GM12878 (cell line): ENCODE measurements at regions not wholly inside any gene's neighbourhood (a gene's known extent, or its start where the extent isn't known, plus 50 kb on each side); places are given as distances from the start of the nearest gene placed in this dataset.
"Not testable (repeated sequence)": the region's sequence is repeated elsewhere in the genome, so short reads cannot be mapped to it uniquely, and the experiment has no call there.

Source experiments
- ATAC-seq: fragments of 200-7000 bp; cut with Tn5 transposase; 3 replicates; pipeline ENCODE4 v1.9.1; 2020; ENCODE audit warnings: mild to moderate bottlenecking, moderate library complexity
- BruUV-seq: library from RNA; stranded (reverse); fragments of 400-500 nt; replicated peaks from 2 replicates; lab custom pipeline; 2021; lab: Mats Ljungman, UMichigan
- CTCF ChIA-PET: fragments of 300-600 bp; sonication (Branson Sonifier 250); formaldehyde crosslinking; extraction: SDS; loops from one replicate; lab custom pipeline; 2021; ENCODE audit warnings: inconsistent platforms; lab: Yijun Ruan, JAX
- POLR2A ChIA-PET: fragments of 350-600 bp; formaldehyde crosslinking; extraction: SDS; loops from one replicate; lab custom pipeline; 2021; ENCODE audit warnings: inconsistent platforms; lab: Charles Lee
- RAD21 ChIA-PET: fragments of 300-600 bp; sonication (Branson Sonifier 250); formaldehyde crosslinking; loops from one replicate; lab custom pipeline; 2023; ENCODE audit warnings: antibody characterized with exemption; ENCODE audit not compliant: unreplicated experiment; lab: Charles Lee
- SMC1A ChIA-PET: fragments of 300-600 bp; sonication (Branson Sonifier 250); formaldehyde crosslinking; loops from one replicate; lab custom pipeline; 2023; ENCODE audit not compliant: unreplicated experiment, uncharacterized antibody; lab: Charles Lee
- DNase-seq: peaks from one replicate; pipeline ENCODE4 v3.0.0-alpha.2; 2011; ENCODE audit warnings: low read depth, low spot score
- FAIRE-seq: peaks from 3 replicates; lab custom pipeline; 2011; peaks lifted over from hg19 to GRCh38; lab: Jason Lieb, UNC
- H2AFZ ChIP-seq: 2 replicates; pipeline ENCODE4 v1.6.0; 2011; ENCODE audit warnings: low read depth, low read length, control low read depth; ENCODE audit not compliant: control insufficient read depth
- H3K27ac ChIP-seq: 2 replicates; pipeline ENCODE4 v1.5.1; 2011; ENCODE audit warnings: control low read depth; ENCODE audit not compliant: control insufficient read depth, insufficient read depth
- H3K27me3 ChIP-seq, 2 experiments: replicated peaks in 1 of 2; 2 replicates each; pipeline versions ENCODE4 v1.6.0 to v1.6.1; 2011; ENCODE audit warnings: low read length in 1 of 2; ENCODE audit not compliant: control insufficient read depth in 2 of 2, insufficient read depth in 2 of 2
- H3K36me3 ChIP-seq, 2 experiments: 2 replicates each; pipeline ENCODE4 v1.5.1; 2011; ENCODE audit warnings: low read length in 1 of 2; ENCODE audit not compliant: control insufficient read depth in 2 of 2, insufficient read depth in 2 of 2
- H3K4me1 ChIP-seq: 2 replicates; pipeline ENCODE4 v1.6.1; 2011; ENCODE audit warnings: mild to moderate bottlenecking, low read length, moderate library complexity, mixed read lengths; ENCODE audit not compliant: control insufficient read depth, insufficient read depth
- H3K4me2 ChIP-seq: 2 replicates; pipeline ENCODE4 v1.6.0; 2011; ENCODE audit warnings: control low read depth; ENCODE audit not compliant: control insufficient read depth, insufficient read depth
- H3K4me3 ChIP-seq: fragments of 200-600 bp; sonication (generic); 2 replicates; pipeline ENCODE4 v1.5.1; 2016
- H3K79me2 ChIP-seq: 2 replicates; pipeline ENCODE4 v1.6.0; 2011; ENCODE audit warnings: low read length; ENCODE audit not compliant: control insufficient read depth, insufficient read depth
- H3K9ac ChIP-seq: 2 replicates; pipeline ENCODE4 v1.8.0; 2011; ENCODE audit warnings: low read length, control low read depth, mixed read lengths; ENCODE audit not compliant: control insufficient read depth, insufficient read depth
- H3K9me3 ChIP-seq: replicated peaks from 3 replicates; pipeline ENCODE4 v1.5.1; 2011; ENCODE audit warnings: mild to moderate bottlenecking, low read length; ENCODE audit not compliant: control insufficient read depth, insufficient read depth
- H4K20me1 ChIP-seq: 2 replicates; pipeline ENCODE4 v1.6.0; 2011; ENCODE audit not compliant: control insufficient read depth, insufficient read depth
- RFX5 ChIP-seq: IDR thresholded peaks from 2 replicates; pipeline ENCODE4 v1.6.1; 2011; ENCODE audit warnings: low read depth, low read length, improper control_type of control experiment
- WGBS: methylation state at CpG from one replicate; pipeline ENCODE4 v1.1.6; 2016; ENCODE audit warnings: low lambda C conversion rate; ENCODE audit not compliant: insufficient replicate concordance, insufficient coverage; ENCODE audit errors: missing lambda C conversion rate; 5-methylcytosine and 5-hydroxymethylcytosine counted together
- in situ Hi-C: fragments of 300-500 bp; cut with MboI; formaldehyde crosslinking; loops from 9 replicates; pipeline ENCODE4 v1.14.3; 2018; ENCODE audit warnings: mixed read lengths
- intact Hi-C: fragments of 100-400 bp; cut with micrococcal nuclease; formaldehyde crosslinking; loops from one replicate; pipeline ENCODE4 v1.14.2; 2022; ENCODE audit not compliant: unreplicated experiment

DNA sequence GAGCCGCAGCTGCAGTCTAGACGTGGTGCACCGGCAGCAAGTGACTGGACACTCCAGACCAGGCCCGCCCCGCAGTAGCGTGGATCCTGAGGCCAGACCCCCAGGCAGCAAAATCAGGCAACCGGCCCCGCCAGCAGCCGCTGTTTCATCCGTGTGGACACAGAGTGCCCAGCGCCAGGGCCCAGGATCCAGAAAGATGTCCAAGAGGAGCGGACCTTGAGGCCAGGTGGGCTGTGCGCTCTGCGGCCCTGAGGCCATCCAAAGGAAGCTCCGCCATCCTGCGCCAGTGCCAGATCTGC, 916.4 kb downstream of the FOXD4L5 start:
- H3K36me3 ChIP-seq, H3K4me3 ChIP-seq, H3K9ac ChIP-seq, ATAC-seq, FAIRE-seq, CTCF ChIA-PET, H3K9me3 ChIP-seq, DNase-seq, H3K4me1 ChIP-seq, intact Hi-C loops, H3K27ac ChIP-seq, POLR2A ChIA-PET, H3K79me2 ChIP-seq, in situ Hi-C loops, SMC1A ChIA-PET, BruUV-seq, H4K20me1 ChIP-seq, RAD21 ChIA-PET, H3K4me2 ChIP-seq, H3K27me3 ChIP-seq, H2AFZ ChIP-seq: not testable (repeated sequence)
- WGBS, result 0% methylated on average over 1 of the region's 16 CpGs

DNA sequence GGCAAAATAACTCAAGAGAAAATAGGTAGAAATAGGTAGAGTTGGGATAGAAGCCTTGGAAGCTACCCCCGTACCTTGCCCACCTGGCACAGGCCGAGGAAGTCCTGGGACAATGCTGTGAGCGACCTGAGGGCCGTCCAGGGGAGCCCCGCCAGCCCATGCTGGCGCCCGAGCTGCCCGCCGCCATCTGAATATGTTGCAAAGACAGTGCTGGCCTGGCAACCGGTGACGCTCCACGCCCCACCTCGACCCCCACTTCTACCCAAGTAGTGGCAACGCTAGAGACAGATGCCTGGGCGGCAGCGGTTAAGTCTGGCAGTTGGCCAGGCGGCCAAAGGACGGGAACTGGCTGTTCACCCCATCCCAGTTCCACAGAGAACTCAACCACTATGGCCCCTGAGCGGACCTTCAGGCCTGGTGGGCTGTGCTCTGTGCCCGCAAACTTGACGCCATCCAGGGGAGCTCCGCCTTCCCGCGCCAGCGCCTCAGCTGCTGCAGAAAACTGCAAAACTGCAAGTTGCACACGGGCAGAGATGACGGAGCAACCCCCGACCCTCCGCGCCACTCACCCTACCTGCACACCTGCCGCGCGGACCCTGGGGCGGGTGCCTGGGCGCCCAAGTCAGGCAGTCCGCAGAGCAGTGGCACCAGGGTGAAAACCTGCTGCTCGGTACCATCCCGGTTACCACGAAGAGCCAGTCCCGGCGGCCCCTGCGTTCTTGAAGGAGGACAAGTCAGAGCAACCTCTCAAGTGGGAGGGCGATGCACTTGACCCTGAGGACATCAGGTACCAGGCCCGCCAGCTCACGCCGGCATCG, 917.0 kb downstream of the FOXD4L5 start:
- not testable (repeated sequence) for DNase-seq, BruUV-seq

More for the DNA sequence above, 917.0 kb downstream of the FOXD4L5 start:
- H3K4me2 ChIP-seq, H3K9me3 ChIP-seq, H3K36me3 ChIP-seq, H4K20me1 ChIP-seq, H3K9ac ChIP-seq, H3K4me1 ChIP-seq, H3K4me3 ChIP-seq, ATAC-seq: not testable (repeated sequence)
- TF ChIP-seq RFX5, result 0 out of 2 replicates have a peak, but pooled peaks have one; percentile 26
- TF ChIP-seq, all 136 proteins: peak for 1; not testable (repeated sequence) for 135
- RAD21 ChIA-PET, H3K27ac ChIP-seq, POLR2A ChIA-PET, CTCF ChIA-PET, H2AFZ ChIP-seq, FAIRE-seq, H3K79me2 ChIP-seq, in situ Hi-C loops, H3K27me3 ChIP-seq, intact Hi-C loops, SMC1A ChIA-PET: not testable (repeated sequence)
- WGBS, result 53% methylated on average over 17 of the region's 47 CpGs
